ENCODE measurements at regions not wholly inside any gene's neighbourhood (a gene's known extent, or its start where the extent isn't known, plus 50 kb on each side); places are given as distances from the start of the nearest gene placed in this dataset.

DNA sequence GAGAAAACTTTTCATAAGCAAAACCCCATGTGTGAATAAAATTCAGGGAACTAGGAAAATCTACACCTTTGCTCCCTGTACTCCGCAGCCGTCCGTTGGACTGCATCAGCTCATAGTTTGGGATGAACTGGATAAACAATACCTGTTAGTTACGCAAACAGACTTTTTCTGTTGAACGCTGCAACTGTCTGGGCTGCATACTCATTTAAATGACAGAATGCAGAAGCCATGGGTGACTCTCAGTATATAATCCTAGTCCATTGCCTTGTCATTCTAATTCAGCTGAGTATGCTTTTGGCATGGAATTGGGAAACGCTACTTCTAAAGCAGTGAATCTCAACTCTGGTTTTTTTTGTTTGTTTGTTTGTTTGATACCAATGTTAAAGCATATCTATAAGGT is 151.6 kb downstream of the SLITRK1 start:
- Mint-ChIP-seq H3K4me1 (no peaks in the 10 kb centered on the region), H3K36me3 (no peaks in the 10 kb centered on the region), H3K27me3 (no peaks in the 10 kb centered on the region), H3K27ac (no peak overlapping the region), H3K4me3 (no peak overlapping the region), H3K9me3 (peaks cover 0 to 3% (median 0%) of the 10 kb centered on the region in 8 donors)
- POLR2A ChIA-PET (ENCODE audit: partially characterized antibody): no interaction called here
- Histone ChIP-seq H3K4me3 (ENCODE audit: low read length in 2 of 2) (no peak overlapping the region), H3K27me3 (ENCODE audit: insufficient read depth, low read length) (no peaks in the 10 kb centered on the region), H3K9me3 (ENCODE audit: control insufficient read depth in 1 of 2, low read length in 2 of 2) (no peaks in the 10 kb centered on the region), H3K27ac (ENCODE audit: low read depth, low read length) (no peak overlapping the region), H3K4me1 (ENCODE audit: insufficient read depth, low read length) (no peaks in the 10 kb centered on the region), H3K36me3 (ENCODE audit: insufficient read depth, low read length) (no peaks in the 10 kb centered on the region)
- DNase-seq: no peak
- CTCF ChIA-PET (ENCODE audit: partially characterized antibody): no interaction called here
- intact Hi-C loops (cut with micrococcal nuclease): no loop called here

DNA sequence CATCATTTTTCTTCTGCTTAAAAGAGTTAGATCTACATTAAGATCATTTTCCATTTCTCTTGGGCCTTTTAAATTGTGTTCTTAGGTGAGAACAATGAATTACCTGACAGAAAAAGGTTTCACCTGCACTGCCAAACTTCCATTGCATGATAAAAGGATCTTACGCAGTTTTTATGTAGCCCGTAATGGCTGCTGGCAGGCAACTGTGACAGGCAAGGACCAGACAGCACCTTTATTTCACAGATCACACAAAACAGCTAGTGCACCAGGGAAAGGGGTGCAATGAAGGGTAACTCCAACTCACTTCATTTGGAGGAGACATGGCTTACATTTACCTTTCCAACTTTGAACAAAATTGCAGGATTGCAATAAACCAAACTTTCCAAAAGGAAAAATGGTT is 159.8 kb downstream of the SLITRK1 start:
- H3K27me3 ChIP-seq (ENCODE audit: insufficient read depth, low read length): no peaks in the 10 kb centered on the region
- no peak for DNase-seq
- H3K36me3 ChIP-seq (ENCODE audit: insufficient read depth, low read length): no peaks in the 10 kb centered on the region
- Mint-ChIP-seq H3K27me3 (no peaks in the 10 kb centered on the region), H3K27ac (no peak overlapping the region), H3K36me3 (no peaks in the 10 kb centered on the region), H3K4me1 (no peaks in the 10 kb centered on the region), H3K9me3 (peaks cover 0 to 3% (median 0%) of the 10 kb centered on the region in 8 donors), H3K4me3 (no peak overlapping the region)
- H3K4me3 ChIP-seq (ENCODE audit: low read length in 2 of 2): no peak overlapping the region
- ChIA-PET CTCF (ENCODE audit: partially characterized antibody) (no interaction called here), POLR2A (ENCODE audit: partially characterized antibody) (no interaction called here)
- H3K4me1 ChIP-seq (ENCODE audit: insufficient read depth, low read length): no peaks in the 10 kb centered on the region
- H3K9me3 ChIP-seq (ENCODE audit: control insufficient read depth in 1 of 2, low read length in 2 of 2): no peaks in the 10 kb centered on the region
- intact Hi-C loops (cut with micrococcal nuclease): no loop called here
- H3K27ac ChIP-seq (ENCODE audit: low read depth, low read length): no peak overlapping the region

DNA sequence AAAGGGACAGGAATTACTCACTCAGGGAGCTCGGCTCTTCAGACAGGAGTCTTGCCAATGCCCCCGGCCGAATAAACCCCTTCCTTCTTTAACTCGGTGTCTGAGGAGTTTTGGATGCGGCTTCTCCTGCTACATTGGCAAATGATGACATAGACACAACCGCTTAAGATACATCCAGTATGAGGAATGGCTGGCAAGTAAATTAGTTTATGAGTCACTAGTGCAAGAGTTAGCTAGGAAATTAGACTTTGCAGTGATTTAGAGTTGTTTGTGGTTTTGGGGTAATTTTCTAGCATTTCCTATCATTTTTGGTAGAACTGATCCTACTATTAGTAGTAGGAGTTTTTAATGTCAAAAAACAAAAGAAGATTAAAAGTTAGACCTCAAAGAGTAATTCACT is 166.2 kb downstream of the SLITRK1 start:
- no peaks in the 10 kb centered on the region for H3K27me3 ChIP-seq (ENCODE audit: insufficient read depth, low read length)
- DNase-seq: no peak
- Mint-ChIP-seq H3K27ac (no peak overlapping the region), H3K4me1 (no peaks in the 10 kb centered on the region), H3K36me3 (no peaks in the 10 kb centered on the region), H3K9me3 (peaks cover 0 to 4% (median 0%) of the 10 kb centered on the region in 8 donors), H3K27me3 (no peaks in the 10 kb centered on the region), H3K4me3 (no peak overlapping the region)
- ChIA-PET CTCF (ENCODE audit: partially characterized antibody) (no interaction called here), POLR2A (ENCODE audit: partially characterized antibody) (no interaction called here)
- H3K27ac ChIP-seq (ENCODE audit: low read depth, low read length): no peak overlapping the region
- no peaks in the 10 kb centered on the region for H3K36me3 ChIP-seq (ENCODE audit: insufficient read depth, low read length)
- H3K4me3 ChIP-seq (ENCODE audit: low read length in 2 of 2): no peak overlapping the region
- H3K4me1 ChIP-seq (ENCODE audit: insufficient read depth, low read length): no peaks in the 10 kb centered on the region
- intact Hi-C loops (cut with micrococcal nuclease): no loop called here
- H3K9me3 ChIP-seq (ENCODE audit: control insufficient read depth in 1 of 2, low read length in 2 of 2): no peaks in the 10 kb centered on the region

- Mint-ChIP-seq H3K36me3 (no peaks in the 10 kb centered on the region), H3K4me1 (no peaks in the 10 kb centered on the region), H3K27me3 (no peaks in the 10 kb centered on the region), H3K4me3 (no peak overlapping the region), H3K27ac (no peak overlapping the region), H3K9me3 (peaks cover 0 to 4% (median 0%) of the 10 kb centered on the region in 8 donors)
- no peak for DNase-seq
- ChIA-PET POLR2A (ENCODE audit: partially characterized antibody) (no interaction called here), CTCF (ENCODE audit: partially characterized antibody) (no interaction called here)
- intact Hi-C loops (cut with micrococcal nuclease): no loop called here
- no peak overlapping the region for H3K27ac ChIP-seq (ENCODE audit: low read depth, low read length)
- no peaks in the 10 kb centered on the region for H3K9me3 ChIP-seq (ENCODE audit: control insufficient read depth in 1 of 2, low read length in 2 of 2)
- H3K27me3 ChIP-seq (ENCODE audit: insufficient read depth, low read length): no peaks in the 10 kb centered on the region
- no peaks in the 10 kb centered on the region for H3K36me3 ChIP-seq (ENCODE audit: insufficient read depth, low read length)
- H3K4me3 ChIP-seq (ENCODE audit: low read length in 2 of 2): no peak overlapping the region
- H3K4me1 ChIP-seq (ENCODE audit: insufficient read depth, low read length): no peaks in the 10 kb centered on the region
Measured at GRCh38 chr13:83714236-83714635, 168.0 kb downstream of the SLITRK1 start.

DNA sequence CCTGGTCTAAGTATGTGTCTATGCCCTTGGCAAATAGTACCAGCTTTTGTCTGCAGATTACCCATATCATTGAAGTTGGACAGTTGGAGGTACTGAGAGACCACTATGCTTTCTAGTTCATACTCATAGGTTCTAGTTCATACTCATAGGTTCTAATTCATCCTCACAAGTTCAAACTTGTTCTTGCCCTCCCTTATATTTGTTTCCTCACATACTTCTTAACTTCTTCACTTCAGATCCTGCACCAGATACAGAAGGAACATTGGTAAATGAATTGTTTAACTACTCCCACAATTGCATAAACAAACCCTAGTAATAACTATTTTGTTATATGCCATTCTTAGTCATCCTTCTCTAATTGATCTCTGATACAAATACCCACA is 172.2 kb downstream of the SLITRK1 start:
- Mint-ChIP-seq H3K27me3 (no peaks in the 10 kb centered on the region), H3K4me1 (no peaks in the 10 kb centered on the region)
- POLR2A ChIA-PET (ENCODE audit: partially characterized antibody): no interaction called here

GRCh38 chr13:83709426-83710132 is 172.7 kb downstream of the SLITRK1 start:
- no peak overlapping the region for H3K4me3 ChIP-seq (ENCODE audit: low read length in 2 of 2)
- H3K27me3 Mint-ChIP-seq: no peaks in the 10 kb centered on the region
- no peaks in the 10 kb centered on the region for H3K36me3 ChIP-seq (ENCODE audit: insufficient read depth, low read length)
- no peak overlapping the region for H3K27ac ChIP-seq (ENCODE audit: low read depth, low read length)
- H3K36me3 Mint-ChIP-seq: no peaks in the 10 kb centered on the region
- POLR2A ChIA-PET (ENCODE audit: partially characterized antibody): no interaction called here
- CTCF ChIA-PET (ENCODE audit: partially characterized antibody): no interaction called here
- no peak overlapping the region for H3K4me3 Mint-ChIP-seq
- H3K9me3 Mint-ChIP-seq: peaks cover 0 to 7% (median 0%) of the 10 kb centered on the region in 8 donors
- H3K27ac Mint-ChIP-seq: no peak overlapping the region
- H3K4me1 ChIP-seq (ENCODE audit: insufficient read depth, low read length): no peaks in the 10 kb centered on the region
- H3K27me3 ChIP-seq (ENCODE audit: insufficient read depth, low read length): no peaks in the 10 kb centered on the region
- no peaks in the 10 kb centered on the region for H3K4me1 Mint-ChIP-seq
- intact Hi-C loops (cut with micrococcal nuclease): no loop called here
- no peak for DNase-seq
- no peaks in the 10 kb centered on the region for H3K9me3 ChIP-seq (ENCODE audit: control insufficient read depth in 1 of 2, low read length in 2 of 2)

More for the DNA sequence above, 172.2 kb downstream of the SLITRK1 start:
- H3K27ac Mint-ChIP-seq: no peak overlapping the region
- DNase-seq: no peak
- Histone ChIP-seq H3K4me3 (ENCODE audit: low read length in 2 of 2) (no peak overlapping the region), H3K27ac (ENCODE audit: low read depth, low read length) (no peak overlapping the region), H3K4me1 (ENCODE audit: insufficient read depth, low read length) (no peaks in the 10 kb centered on the region), H3K36me3 (ENCODE audit: insufficient read depth, low read length) (no peaks in the 10 kb centered on the region), H3K27me3 (ENCODE audit: insufficient read depth, low read length) (no peaks in the 10 kb centered on the region), H3K9me3 (ENCODE audit: control insufficient read depth in 1 of 2, low read length in 2 of 2) (no peaks in the 10 kb centered on the region)
- no peaks in the 10 kb centered on the region for H3K36me3 Mint-ChIP-seq
- H3K4me3 Mint-ChIP-seq: no peak overlapping the region
- CTCF ChIA-PET (ENCODE audit: partially characterized antibody): no interaction called here
- intact Hi-C loops (cut with micrococcal nuclease): no loop called here
- peaks cover 0 to 7% (median 0%) of the 10 kb centered on the region in 8 donors for H3K9me3 Mint-ChIP-seq

- Mint-ChIP-seq H3K4me1 (no peaks in the 10 kb centered on the region), H3K27me3 (no peaks in the 10 kb centered on the region), H3K36me3 (no peaks in the 10 kb centered on the region), H3K9me3 (peaks cover 0 to 6% (median 2%) of the 10 kb centered on the region in 8 donors), H3K4me3 (no peak overlapping the region), H3K27ac (no peak overlapping the region)
- ChIA-PET CTCF (ENCODE audit: partially characterized antibody) (no interaction called here), POLR2A (ENCODE audit: partially characterized antibody) (no interaction called here)
- Histone ChIP-seq H3K9me3 (ENCODE audit: control insufficient read depth in 1 of 2, low read length in 2 of 2) (no peaks in the 10 kb centered on the region), H3K27ac (ENCODE audit: low read depth, low read length) (no peak overlapping the region), H3K36me3 (ENCODE audit: insufficient read depth, low read length) (no peaks in the 10 kb centered on the region), H3K4me3 (ENCODE audit: low read length in 2 of 2) (no peak overlapping the region), H3K27me3 (ENCODE audit: insufficient read depth, low read length) (no peaks in the 10 kb centered on the region), H3K4me1 (ENCODE audit: insufficient read depth, low read length) (no peaks in the 10 kb centered on the region)
- DNase-seq: no peak
- intact Hi-C loops (cut with micrococcal nuclease): no loop called here
Measured at GRCh38 chr13:83702021-83702420, 180.3 kb downstream of the SLITRK1 start.

DNA sequence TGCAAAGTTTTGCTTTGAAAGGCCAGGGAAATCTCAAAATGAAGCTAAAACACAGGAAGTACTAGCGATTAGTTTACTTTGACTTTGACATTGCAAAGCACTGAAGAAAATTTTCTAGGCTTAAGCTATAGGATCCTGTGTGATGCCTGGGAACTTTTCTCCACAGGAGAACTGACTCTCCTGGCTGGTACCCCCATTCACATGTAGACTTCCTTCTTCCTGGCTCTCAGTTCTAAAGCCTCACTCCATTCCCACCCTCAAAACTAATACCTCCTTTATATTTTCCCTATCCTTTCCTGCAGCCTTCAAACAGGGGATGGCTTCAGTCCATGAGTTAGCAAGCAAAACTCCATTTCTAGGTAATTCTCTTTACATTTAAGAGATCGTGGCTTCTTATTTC is 189.5 kb downstream of the SLITRK1 start:
- H3K9me3 Mint-ChIP-seq: peaks cover 0 to 6% (median 2%) of the 10 kb centered on the region in 8 donors
- Histone ChIP-seq H3K4me3 (ENCODE audit: low read length in 2 of 2) (no peak overlapping the region), H3K36me3 (ENCODE audit: insufficient read depth, low read length) (no peaks in the 10 kb centered on the region), H3K27ac (ENCODE audit: low read depth, low read length) (no peak overlapping the region), H3K27me3 (ENCODE audit: insufficient read depth, low read length) (no peaks in the 10 kb centered on the region), H3K9me3 (ENCODE audit: control insufficient read depth in 1 of 2, low read length in 2 of 2) (no peaks in the 10 kb centered on the region), H3K4me1 (ENCODE audit: insufficient read depth, low read length) (no peaks in the 10 kb centered on the region)
- no peaks in the 10 kb centered on the region for H3K27me3 Mint-ChIP-seq
- ChIA-PET CTCF (ENCODE audit: partially characterized antibody) (no interaction called here), POLR2A (ENCODE audit: partially characterized antibody) (no interaction called here)
- intact Hi-C loops (cut with micrococcal nuclease): no loop called here
- no peaks in the 10 kb centered on the region for H3K4me1 Mint-ChIP-seq
- no peak for DNase-seq
- no peak overlapping the region for H3K4me3 Mint-ChIP-seq
- no peaks in the 10 kb centered on the region for H3K36me3 Mint-ChIP-seq
- no peak overlapping the region for H3K27ac Mint-ChIP-seq

Data from CD4-positive, alpha-beta memory T cell (primary cell).